Left ventricle myocardium inferior (tissue), 1 donor: ENCODE measurements at regions not wholly inside any gene's neighbourhood (a gene's known extent, or its start where the extent isn't known, plus 50 kb on each side); places are given as distances from the start of the nearest gene placed in this dataset.

ENCODE experiments used
- DNase-seq: peaks from one replicate; pipeline ENCODE4 v3.0.0-alpha.2; 2020
- H3K27ac ChIP-seq: fragments of 200-600 bp; replicated peaks from 2 replicates; pipeline ENCODE4 v1.8.0; 2021
- H3K27me3 ChIP-seq: fragments of 200-600 bp; 2 replicates; pipeline ENCODE4 v1.8.0; 2021; ENCODE audit warnings: low read depth
- H3K36me3 ChIP-seq: fragments of 200-600 bp; 2 replicates; pipeline ENCODE4 v1.8.0; 2021
- H3K4me1 ChIP-seq: fragments of 200-600 bp; 2 replicates; pipeline ENCODE4 v1.8.0; 2021
- H3K4me3 ChIP-seq: fragments of 200-600 bp; 2 replicates; pipeline ENCODE4 v1.8.0; 2021; ENCODE audit warnings: mild to moderate bottlenecking, moderate library complexity
- H3K9me3 ChIP-seq: fragments of 200-600 bp; replicated peaks from 2 replicates; pipeline ENCODE4 v1.8.0; 2021
- intact Hi-C: fragments of 100-400 bp; cut with micrococcal nuclease; formaldehyde crosslinking; loops from one replicate; pipeline ENCODE4 v1.11.0; 2022
- TF ChIP-seq, protein P1 (sequence below): fragments of 200-600 bp; IDR thresholded peaks from 2 replicates; pipeline ENCODE4 v1.8.0; 2021; ENCODE audit warnings: antibody characterized with exemption, mild to moderate bottlenecking, borderline replicate concordance
- donor health status: DM: no; HTN: yes; CAD: no; lungs with severe emphysema.

DNA sequence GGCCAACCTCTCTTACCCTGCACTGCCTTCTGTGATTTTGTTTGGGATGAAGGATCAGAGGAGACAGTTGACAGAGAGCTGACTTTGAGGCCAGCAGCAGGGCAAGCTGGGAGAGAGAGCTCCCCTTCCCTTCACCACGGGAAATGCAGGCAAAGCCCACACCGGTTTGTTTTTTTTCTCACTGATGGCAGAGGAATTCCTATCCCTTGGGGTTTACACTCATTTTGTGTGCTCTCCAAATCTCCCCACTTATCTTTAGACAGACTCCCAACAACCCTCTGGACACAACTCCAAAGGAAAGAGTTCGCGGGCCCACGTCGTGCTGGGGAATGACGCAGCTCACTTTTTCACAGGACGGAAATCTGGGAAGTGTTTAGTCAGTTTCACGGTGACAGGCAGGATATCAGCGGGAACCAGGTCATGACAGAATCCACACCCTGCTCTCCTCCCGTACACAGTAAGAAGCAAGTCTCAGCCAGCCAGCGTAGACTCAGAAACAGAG, 68.3 kb upstream of the FAM171A1 start:
- peaks cover 14% of the 10 kb centered on the region for H3K4me1 ChIP-seq
- TF ChIP-seq, protein P1, sequence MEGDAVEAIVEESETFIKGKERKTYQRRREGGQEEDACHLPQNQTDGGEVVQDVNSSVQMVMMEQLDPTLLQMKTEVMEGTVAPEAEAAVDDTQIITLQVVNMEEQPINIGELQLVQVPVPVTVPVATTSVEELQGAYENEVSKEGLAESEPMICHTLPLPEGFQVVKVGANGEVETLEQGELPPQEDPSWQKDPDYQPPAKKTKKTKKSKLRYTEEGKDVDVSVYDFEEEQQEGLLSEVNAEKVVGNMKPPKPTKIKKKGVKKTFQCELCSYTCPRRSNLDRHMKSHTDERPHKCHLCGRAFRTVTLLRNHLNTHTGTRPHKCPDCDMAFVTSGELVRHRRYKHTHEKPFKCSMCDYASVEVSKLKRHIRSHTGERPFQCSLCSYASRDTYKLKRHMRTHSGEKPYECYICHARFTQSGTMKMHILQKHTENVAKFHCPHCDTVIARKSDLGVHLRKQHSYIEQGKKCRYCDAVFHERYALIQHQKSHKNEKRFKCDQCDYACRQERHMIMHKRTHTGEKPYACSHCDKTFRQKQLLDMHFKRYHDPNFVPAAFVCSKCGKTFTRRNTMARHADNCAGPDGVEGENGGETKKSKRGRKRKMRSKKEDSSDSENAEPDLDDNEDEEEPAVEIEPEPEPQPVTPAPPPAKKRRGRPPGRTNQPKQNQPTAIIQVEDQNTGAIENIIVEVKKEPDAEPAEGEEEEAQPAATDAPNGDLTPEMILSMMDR = peak; percentile 58
- H3K9me3 ChIP-seq = no peaks in the 10 kb centered on the region
- peak overlapping the region; percentile 72 for H3K27ac ChIP-seq
- H3K4me3 ChIP-seq = peak overlapping the region; percentile 53
- no peaks in the 10 kb centered on the region for H3K36me3 ChIP-seq
- DNase-seq = peak; percentile 55
- intact Hi-C loops = no loop called here
- peaks cover 7% of the 10 kb centered on the region for H3K27me3 ChIP-seq

DNA sequence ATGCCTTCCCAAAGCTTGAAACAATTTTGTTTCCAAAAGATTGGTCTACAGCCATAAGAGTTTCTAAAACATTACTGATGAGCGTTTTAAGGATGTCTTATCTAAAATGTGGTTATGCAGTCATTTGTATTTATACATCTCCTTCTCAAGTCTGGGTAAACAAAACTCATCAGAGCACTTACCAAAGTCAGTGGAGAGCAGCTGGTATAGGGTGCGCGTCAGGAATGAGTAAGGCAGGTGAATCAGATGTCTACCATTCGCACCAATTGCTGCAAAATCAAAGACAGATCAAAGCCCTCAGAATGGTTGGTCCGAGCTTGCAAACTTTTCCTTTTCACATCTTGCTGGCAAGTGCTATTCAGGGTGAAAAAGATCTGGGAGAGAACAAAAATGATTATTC, 65.6 kb upstream of the FAM171A1 start:
- DNase-seq = no peak
- intact Hi-C loops = no loop called here

DNA sequence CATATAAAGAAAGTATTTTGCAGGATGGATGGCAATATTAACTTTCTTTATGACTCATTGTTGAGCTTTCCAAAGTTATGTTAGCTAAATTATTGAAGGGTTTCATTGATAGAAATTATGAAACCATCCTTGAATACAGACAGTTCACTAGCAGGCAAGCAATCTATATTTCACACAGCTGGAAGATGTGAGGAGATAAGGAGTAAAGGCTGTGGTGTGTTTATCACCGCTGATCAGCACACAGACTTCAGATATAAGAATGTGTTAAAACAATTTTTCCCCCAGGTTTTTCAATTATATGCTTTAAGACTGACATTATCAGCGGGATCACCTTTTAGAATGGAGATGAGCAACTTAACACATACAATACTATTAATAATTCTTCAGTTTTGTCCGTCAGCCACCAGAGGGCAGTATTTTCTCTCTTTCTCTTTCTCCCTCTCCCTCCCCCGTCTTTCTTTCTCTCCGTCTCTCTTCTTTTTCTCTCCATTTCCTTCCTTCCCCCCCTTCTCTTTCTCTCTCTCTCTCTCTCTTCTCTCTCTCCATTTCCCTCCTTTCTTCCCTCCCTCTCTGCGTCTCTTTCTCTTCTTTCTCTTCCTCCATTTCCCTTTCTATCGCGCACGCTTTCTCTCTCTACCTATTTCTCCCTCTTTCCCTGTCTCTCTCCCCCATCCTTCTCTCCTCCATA, 62.9 kb upstream of the FAM171A1 start:
- DNase-seq = no peak
- intact Hi-C loops = loop anchor here (2.0 to 5.0 kb wide), 2 partner anchors 283 to 388 kb away; no protein-coding TSS in a partner anchor
- TF ChIP-seq, protein P1 = peak; percentile 80
- Histone ChIP-seq H3K4me3 (peak overlapping the region; percentile 57), H3K27ac (no peak overlapping the region), H3K4me1 (peaks cover 3% of the 10 kb centered on the region), H3K36me3 (no peaks in the 10 kb centered on the region), H3K9me3 (no peaks in the 10 kb centered on the region), H3K27me3 (peaks cover 9% of the 10 kb centered on the region)

More for the DNA sequence above, 65.6 kb upstream of the FAM171A1 start:
- no peak overlapping the region for H3K4me3 ChIP-seq
- H3K9me3 ChIP-seq = no peaks in the 10 kb centered on the region
- TF ChIP-seq, protein P1 = no peak
- peaks cover 5% of the 10 kb centered on the region for H3K27me3 ChIP-seq
- peaks cover 14% of the 10 kb centered on the region for H3K4me1 ChIP-seq
- no peak overlapping the region for H3K27ac ChIP-seq
- H3K36me3 ChIP-seq = no peaks in the 10 kb centered on the region

DNA sequence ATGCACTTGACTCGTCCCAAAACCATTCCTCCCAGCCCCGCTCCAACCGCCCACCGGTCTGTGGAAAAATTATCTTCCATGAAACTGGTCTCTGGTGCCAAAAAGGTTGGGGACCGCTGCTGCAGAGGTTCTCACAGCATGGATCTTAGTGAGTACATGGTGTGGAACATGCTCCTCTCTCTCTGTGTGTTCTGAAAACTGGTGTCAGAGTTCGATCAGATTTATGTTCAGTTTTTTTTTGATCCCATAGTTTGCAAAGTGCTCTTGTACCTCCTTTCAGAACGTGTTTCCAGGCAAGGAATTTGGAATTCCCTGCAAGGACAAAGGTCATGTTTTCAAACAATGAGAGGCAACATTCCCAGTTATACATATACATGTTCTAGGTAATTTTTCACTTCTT, 61.2 kb upstream of the FAM171A1 start:
- peaks cover 9% of the 10 kb centered on the region for H3K27me3 ChIP-seq
- TF ChIP-seq, protein P1 = no peak
- H3K4me3 ChIP-seq = no peak overlapping the region
- H3K27ac ChIP-seq = no peak overlapping the region
- no peaks in the 10 kb centered on the region for H3K4me1 ChIP-seq
- intact Hi-C loops = loop anchor here (5.0 kb wide), 1 partner anchor 390 kb away; no protein-coding TSS in a partner anchor
- H3K9me3 ChIP-seq = no peaks in the 10 kb centered on the region
- H3K36me3 ChIP-seq = no peaks in the 10 kb centered on the region
- no peak for DNase-seq

DNA sequence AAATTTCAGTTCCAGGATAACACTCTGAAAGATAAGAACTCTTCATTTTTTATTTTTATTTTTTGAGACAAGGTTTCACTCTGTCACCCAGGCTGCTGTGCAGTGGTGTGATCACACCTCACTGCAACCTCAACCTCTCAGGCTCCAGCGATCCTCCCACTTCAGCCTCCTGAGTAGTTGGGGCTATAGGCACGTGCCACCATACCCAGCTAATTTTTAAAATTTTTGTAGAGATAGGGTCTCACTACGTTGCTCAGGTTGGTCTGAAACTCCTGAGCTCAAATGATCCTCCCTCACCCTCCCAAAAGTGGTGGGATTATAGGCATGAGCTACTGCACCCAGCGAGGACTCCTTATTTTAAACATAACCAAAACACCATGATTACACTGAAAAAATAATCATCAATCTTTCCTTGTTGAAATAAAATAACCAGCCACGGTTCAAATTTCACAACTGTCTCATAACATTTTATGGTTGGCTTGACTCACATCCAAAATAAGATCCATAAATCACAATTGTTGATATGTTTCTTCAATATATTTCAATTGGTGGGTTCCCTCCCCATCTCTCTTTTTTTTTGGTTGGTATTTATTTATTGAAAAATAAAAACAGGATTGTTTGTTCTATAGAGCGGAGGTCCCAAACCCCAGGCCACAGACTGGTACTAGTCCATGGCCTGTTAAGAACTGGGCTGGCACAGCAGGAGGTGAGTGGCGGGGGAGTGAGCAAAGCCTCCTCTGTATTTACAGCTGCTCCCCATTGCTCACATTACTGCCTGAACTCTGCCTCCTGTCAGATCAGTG, 60.1 kb upstream of the FAM171A1 start:
- no peaks in the 10 kb centered on the region for H3K4me1 ChIP-seq
- H3K27ac ChIP-seq = no peak overlapping the region
- H3K27me3 ChIP-seq = peaks cover 9% of the 10 kb centered on the region
- intact Hi-C loops = loop anchor here (5.0 kb wide), 1 partner anchor 391 kb away; no protein-coding TSS in a partner anchor
- H3K9me3 ChIP-seq = no peaks in the 10 kb centered on the region
- no peak for DNase-seq
- no peak overlapping the region for H3K4me3 ChIP-seq
- TF ChIP-seq, protein P1 = no peak
- H3K36me3 ChIP-seq = no peaks in the 10 kb centered on the region
